ENCODE measurements at regions not wholly inside any gene's neighbourhood (a gene's known extent, or its start where the extent isn't known, plus 50 kb on each side); places are given as distances from the start of the nearest gene placed in this dataset.

- TF ChIP-seq ZNF462 (CRISPR knock-in tag; IDR thresholded peaks at IDR 0.05) (no peak), REST (IDR thresholded peaks at IDR 0.05; ENCODE audit: unreplicated experiment) (no peak), EZH2 (IDR thresholded peaks at IDR 0.05; ENCODE audit: low read depth, unreplicated experiment) (no peak), STAT1 (IDR thresholded peaks at IDR 0.05; ENCODE audit: unreplicated experiment) (no peak), CREB1 (CRISPR knock-in tag; IDR thresholded peaks at IDR 0.05; ENCODE audit: low read depth) (no peak)
Measured at GRCh38 chr1:186568221-186568620, 107.3 kb upstream of the PDC start (continued).

Measured in GM23338 (cell line).